PFSK-1 (cell line): ENCODE measurements at regions not wholly inside any gene's neighbourhood (a gene's known extent, or its start where the extent isn't known, plus 50 kb on each side); places are given as distances from the start of the nearest gene placed in this dataset.

Source experiments
- FOXP2 ChIP-seq: optimal IDR thresholded peaks from 2 replicates; pipeline ENCODE3; 2011; ENCODE audit warnings: borderline replicate concordance, control low read depth, inconsistent platforms; ENCODE audit not compliant: insufficient read depth; ENCODE audit errors: extremely low read length, extremely low read depth
- POLR2AphosphoS5 ChIP-seq: IDR thresholded peaks from 2 replicates; pipeline ENCODE4 v1.6.1; 2012; ENCODE audit warnings: low read depth, mild to moderate bottlenecking, control low read depth, low read length, moderate library complexity
- SIN3A ChIP-seq: IDR thresholded peaks from 2 replicates; pipeline ENCODE4 v1.6.1; 2012; ENCODE audit warnings: mild to moderate bottlenecking, low read length, moderate library complexity, borderline replicate concordance; ENCODE audit not compliant: insufficient read depth
- TAF1 ChIP-seq: IDR thresholded peaks from 2 replicates; pipeline ENCODE4 v1.6.1; 2012; ENCODE audit warnings: low read length, control low read depth, borderline replicate concordance; ENCODE audit not compliant: insufficient read depth
- TF ChIP-seq, protein P1 (sequence below), 2 experiments: IDR thresholded peaks; 2 replicates each; pipeline versions ENCODE4 v1.6.1 to v1.8.0; 2011 to 2012; ENCODE audit warnings: low read depth in 2 of 2, low read length in 2 of 2, control low read depth in 1 of 2, inconsistent platforms in 1 of 2, mild to moderate bottlenecking in 1 of 2, moderate library complexity in 1 of 2; ENCODE audit not compliant: insufficient read depth in 1 of 2

DNA sequence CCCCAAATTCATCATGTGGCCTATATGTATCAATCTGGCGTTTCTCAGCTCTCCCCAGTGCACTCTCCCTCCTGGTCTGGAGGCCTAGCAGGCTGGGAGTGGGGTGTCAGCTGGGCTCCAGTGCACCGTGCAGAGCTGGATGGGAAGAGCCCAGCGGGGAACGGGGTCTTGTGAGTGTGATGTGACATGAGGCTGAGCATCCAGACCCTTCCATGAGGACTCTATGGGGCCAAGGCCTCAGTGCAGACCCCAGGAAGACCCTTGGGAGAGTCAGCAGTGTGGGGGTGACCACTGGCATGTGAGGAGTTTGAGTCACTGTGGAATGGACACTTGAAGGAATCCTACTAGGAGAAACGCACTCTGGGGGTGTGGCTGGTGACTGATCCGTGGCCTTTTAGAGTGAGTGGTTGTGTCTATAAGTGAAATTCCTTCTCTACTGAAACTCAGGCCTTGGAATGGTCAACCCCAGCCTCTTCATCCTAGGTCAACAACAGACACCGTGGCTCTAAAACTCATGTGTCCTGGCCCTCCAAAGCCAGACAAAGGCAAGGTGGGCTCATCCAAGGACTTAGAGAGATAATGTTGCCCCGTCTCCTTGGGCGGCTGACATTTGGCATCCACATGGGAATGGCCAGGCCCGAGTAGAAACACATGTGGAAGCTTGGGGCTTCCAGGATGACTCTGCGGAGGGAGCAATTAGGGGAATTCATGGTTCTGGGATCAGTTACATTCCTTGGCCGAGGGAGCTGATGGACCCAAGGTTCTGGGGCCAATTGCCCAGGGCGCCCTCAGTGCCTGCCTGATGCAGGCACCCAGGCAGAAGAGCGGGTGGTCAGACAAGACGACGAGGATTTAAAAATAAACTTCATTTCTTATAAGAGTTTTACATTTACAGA is 156.0 kb upstream of the TWIST2 start:
- no peak for TF ChIP-seq SIN3A

- no peak for TF ChIP-seq POLR2AphosphoS5
- TF ChIP-seq, protein P1, sequence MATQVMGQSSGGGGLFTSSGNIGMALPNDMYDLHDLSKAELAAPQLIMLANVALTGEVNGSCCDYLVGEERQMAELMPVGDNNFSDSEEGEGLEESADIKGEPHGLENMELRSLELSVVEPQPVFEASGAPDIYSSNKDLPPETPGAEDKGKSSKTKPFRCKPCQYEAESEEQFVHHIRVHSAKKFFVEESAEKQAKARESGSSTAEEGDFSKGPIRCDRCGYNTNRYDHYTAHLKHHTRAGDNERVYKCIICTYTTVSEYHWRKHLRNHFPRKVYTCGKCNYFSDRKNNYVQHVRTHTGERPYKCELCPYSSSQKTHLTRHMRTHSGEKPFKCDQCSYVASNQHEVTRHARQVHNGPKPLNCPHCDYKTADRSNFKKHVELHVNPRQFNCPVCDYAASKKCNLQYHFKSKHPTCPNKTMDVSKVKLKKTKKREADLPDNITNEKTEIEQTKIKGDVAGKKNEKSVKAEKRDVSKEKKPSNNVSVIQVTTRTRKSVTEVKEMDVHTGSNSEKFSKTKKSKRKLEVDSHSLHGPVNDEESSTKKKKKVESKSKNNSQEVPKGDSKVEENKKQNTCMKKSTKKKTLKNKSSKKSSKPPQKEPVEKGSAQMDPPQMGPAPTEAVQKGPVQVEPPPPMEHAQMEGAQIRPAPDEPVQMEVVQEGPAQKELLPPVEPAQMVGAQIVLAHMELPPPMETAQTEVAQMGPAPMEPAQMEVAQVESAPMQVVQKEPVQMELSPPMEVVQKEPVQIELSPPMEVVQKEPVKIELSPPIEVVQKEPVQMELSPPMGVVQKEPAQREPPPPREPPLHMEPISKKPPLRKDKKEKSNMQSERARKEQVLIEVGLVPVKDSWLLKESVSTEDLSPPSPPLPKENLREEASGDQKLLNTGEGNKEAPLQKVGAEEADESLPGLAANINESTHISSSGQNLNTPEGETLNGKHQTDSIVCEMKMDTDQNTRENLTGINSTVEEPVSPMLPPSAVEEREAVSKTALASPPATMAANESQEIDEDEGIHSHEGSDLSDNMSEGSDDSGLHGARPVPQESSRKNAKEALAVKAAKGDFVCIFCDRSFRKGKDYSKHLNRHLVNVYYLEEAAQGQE (IDR thresholded peaks at IDR 0.05; ENCODE audit: insufficient read depth in 1 of 2, low read depth in 2 of 2, low read length in 2 of 2), result no peak
- TF ChIP-seq FOXP2, result no peak
- TF ChIP-seq SIN3A, result no peak
- no peak for TF ChIP-seq TAF1
Measured at GRCh38 chr2:238692562-238692961, 155.3 kb upstream of the TWIST2 start.

DNA sequence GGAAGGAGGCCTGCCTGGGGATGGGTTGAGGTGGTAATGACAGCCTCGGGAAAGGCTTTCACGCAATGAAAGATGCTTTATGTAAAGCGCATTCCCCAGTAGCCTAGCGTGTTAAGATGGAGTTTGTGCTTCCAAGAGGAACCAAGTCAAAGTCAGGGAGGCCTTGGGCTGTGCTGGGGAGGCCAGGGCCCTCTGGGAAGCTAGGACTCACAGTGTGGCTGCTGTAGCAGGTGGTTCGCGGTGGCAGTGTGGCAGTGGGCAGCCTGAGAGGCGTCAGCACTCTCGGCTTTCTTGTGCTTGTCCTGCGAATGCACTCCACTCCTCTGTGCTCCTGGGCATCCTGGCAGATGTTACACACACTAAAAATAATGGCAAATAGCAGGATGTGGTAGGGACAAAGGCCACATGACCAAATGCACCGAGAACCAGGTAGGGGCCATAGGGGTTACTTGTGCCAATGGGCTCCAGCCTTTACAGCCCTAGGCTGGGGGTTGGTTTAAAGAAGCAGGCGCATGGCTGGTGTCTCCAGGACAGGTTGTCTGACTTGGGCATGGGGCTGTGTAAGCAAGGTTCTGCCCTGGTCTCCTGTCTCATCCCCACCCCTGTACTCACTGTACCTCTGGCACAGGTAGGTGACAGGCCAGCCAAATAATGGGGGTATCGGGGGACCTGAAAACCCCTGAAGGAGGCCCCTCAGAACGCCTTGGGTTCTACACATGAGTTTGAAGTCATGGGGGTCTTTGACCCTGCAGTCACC is 154.4 kb upstream of the TWIST2 start:
- TF ChIP-seq, protein P1 (IDR thresholded peaks at IDR 0.05; ENCODE audit: insufficient read depth in 1 of 2, low read depth in 2 of 2, low read length in 2 of 2), result no peak
- TF ChIP-seq TAF1 (no peak), POLR2AphosphoS5 (no peak), SIN3A (no peak), FOXP2 (no peak)

DNA sequence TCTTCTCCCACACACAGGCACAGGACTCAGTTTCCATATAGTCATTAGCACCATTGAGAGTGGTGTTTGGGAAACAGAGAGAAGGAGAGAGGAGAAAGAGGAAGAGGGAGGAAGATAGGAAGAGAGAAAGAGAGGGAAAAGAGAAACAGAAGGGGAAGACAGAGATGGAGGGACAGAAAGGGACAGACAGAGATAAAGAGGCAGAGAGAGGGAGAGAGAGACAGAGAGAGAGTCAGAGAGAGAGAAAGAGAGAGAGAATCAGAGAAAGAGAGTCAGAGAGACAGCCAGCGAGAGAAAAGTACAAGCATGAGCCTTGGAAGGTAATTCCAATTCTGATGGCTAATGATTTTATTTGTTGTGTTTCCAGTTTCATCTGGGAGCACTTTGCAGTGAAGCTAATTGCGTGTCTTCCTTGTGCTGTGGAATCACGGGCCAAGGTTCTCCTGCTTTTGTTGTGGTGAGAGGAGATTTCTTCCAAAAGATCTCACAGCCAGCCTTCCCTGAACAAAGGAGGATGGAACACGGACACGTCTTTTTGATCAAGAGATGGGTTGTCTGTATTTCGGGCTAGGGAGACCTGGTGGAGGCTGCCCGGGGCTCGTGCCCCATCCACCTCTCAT is 153.6 kb upstream of the TWIST2 start:
- TF ChIP-seq, protein P1 (IDR thresholded peaks at IDR 0.05; ENCODE audit: insufficient read depth in 1 of 2, low read depth in 2 of 2, low read length in 2 of 2), result no peak
- no peak for TF ChIP-seq FOXP2
- no peak for TF ChIP-seq SIN3A
- TF ChIP-seq TAF1, result no peak
- TF ChIP-seq POLR2AphosphoS5, result no peak

- TF ChIP-seq TAF1 (no peak), FOXP2 (no peak), SIN3A (no peak), POLR2AphosphoS5 (no peak)
- TF ChIP-seq, protein P1 (IDR thresholded peaks at IDR 0.05; ENCODE audit: insufficient read depth in 1 of 2, low read depth in 2 of 2, low read length in 2 of 2), result no peak
Measured at GRCh38 chr2:238694922-238695321, 153.0 kb upstream of the TWIST2 start.
